Uterus (tissue), 2 donors: ENCODE measurements at regions not wholly inside any gene's neighbourhood (a gene's known extent, or its start where the extent isn't known, plus 50 kb on each side); places are given as distances from the start of the nearest gene placed in this dataset.

Source experiments
- POLR2A ChIP-seq, 2 donors: fragments of 450-650 bp; IDR thresholded peaks; one replicate each; pipeline ENCODE4 v1.6.1; 2016; ENCODE audit warnings: antibody characterized with exemption in 2 of 2, mild to moderate bottlenecking in 1 of 2, moderate library complexity in 1 of 2
- TF ChIP-seq, protein P1 (sequence below), 4 experiments: fragments of 200-600 bp in 2 of 4; fragments of 450-650 bp in 2 of 4; sonication (generic) in 2 of 4; IDR thresholded peaks; one replicate each; pipeline ENCODE4 v1.5.1; 2016 to 2019; ENCODE audit warnings: antibody characterized with exemption in 4 of 4, mild to moderate bottlenecking in 2 of 4, moderate library complexity in 1 of 4

DNA sequence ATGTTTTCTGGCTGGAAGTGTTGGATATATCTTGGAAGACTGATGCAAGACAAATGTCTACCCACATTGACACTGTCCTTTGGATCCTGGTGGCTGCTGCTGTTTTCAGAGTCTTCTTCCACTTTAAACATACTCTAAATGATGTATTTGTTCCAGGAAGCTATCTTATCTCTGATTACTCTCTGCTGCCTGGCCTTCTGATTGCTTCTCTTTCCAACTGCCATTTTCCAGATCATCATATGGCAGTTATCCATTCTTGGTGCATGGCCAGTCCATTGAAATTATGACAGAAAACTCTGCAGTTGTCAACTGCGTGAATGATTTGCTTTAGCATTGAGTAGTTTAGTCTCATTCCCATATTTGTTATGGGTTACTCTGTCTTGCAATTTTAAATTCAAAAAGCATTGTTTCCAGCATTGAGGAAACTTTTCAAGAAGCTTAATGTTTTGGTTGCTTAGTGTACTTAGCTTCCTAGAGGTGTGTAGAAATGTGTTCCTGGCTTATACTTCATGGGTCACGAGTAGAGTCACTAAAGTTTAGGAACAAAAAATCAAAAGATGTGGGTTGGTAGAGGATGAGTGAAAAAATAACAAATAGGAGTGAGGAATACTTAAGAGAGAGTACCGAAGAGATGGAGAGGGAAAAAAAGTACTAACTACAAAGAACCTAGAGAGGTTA is 268.3 kb upstream of the MTPN start:
- TF ChIP-seq, protein P1, sequence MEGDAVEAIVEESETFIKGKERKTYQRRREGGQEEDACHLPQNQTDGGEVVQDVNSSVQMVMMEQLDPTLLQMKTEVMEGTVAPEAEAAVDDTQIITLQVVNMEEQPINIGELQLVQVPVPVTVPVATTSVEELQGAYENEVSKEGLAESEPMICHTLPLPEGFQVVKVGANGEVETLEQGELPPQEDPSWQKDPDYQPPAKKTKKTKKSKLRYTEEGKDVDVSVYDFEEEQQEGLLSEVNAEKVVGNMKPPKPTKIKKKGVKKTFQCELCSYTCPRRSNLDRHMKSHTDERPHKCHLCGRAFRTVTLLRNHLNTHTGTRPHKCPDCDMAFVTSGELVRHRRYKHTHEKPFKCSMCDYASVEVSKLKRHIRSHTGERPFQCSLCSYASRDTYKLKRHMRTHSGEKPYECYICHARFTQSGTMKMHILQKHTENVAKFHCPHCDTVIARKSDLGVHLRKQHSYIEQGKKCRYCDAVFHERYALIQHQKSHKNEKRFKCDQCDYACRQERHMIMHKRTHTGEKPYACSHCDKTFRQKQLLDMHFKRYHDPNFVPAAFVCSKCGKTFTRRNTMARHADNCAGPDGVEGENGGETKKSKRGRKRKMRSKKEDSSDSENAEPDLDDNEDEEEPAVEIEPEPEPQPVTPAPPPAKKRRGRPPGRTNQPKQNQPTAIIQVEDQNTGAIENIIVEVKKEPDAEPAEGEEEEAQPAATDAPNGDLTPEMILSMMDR (IDR thresholded peaks at IDR 0.05): no peak
- no peak for TF ChIP-seq POLR2A (IDR thresholded peaks at IDR 0.05)
